PC-3 (cell line): ENCODE measurements at regions not wholly inside any gene's neighbourhood (a gene's known extent, or its start where the extent isn't known, plus 50 kb on each side); places are given as distances from the start of the nearest gene placed in this dataset.

Experiments used
- ATAC-seq: fragments of 200-7000 bp; cut with Tn5 transposase; 2 replicates; pipeline ENCODE4 v1.9.1; 2020; ENCODE audit warnings: mild to moderate bottlenecking, moderate library complexity
- BruUV-seq: library from RNA; stranded (reverse); fragments of 400-500 nt; replicated peaks from 2 replicates; lab custom pipeline; 2021; lab: Mats Ljungman, UMichigan
- CTCF ChIA-PET: fragments of 300-600 bp; sonication (Branson Sonifier 250); formaldehyde crosslinking; loops from one replicate; lab custom pipeline; 2022; ENCODE audit warnings: antibody characterized with exemption; lab: Charles Lee
- POLR2A ChIA-PET: fragments of 300-600 bp; sonication (Branson Sonifier 250); formaldehyde crosslinking; loops from one replicate; lab custom pipeline; 2022; ENCODE audit warnings: antibody characterized with exemption; ENCODE audit not compliant: unreplicated experiment; lab: Charles Lee
- DNase-seq: peaks from one replicate; pipeline ENCODE4 v3.0.0-alpha.2; 2015
- H2AFZ ChIP-seq: fragments of 300-600 bp; sonication (generic); 2 replicates; pipeline ENCODE4 v1.6.0; 2016; ENCODE audit warnings: antibody characterized with exemption, low read length
- H3F3A ChIP-seq: fragments of 300-600 bp; sonication (generic); one replicate; pipeline ENCODE4 v1.6.0; 2017; ENCODE audit warnings: antibody characterized with exemption, low read length, control low read depth, mild to moderate bottlenecking; ENCODE audit not compliant: unreplicated experiment
- H3K27ac ChIP-seq: fragments of 300-600 bp; sonication (generic); 2 replicates; pipeline ENCODE4 v1.5.1; 2016; ENCODE audit warnings: mild to moderate bottlenecking, low read length
- H3K27me3 ChIP-seq: fragments of 300-600 bp; sonication (generic); 2 replicates; pipeline ENCODE4 v1.6.1; 2016; ENCODE audit warnings: low read length, mixed read lengths
- H3K36me3 ChIP-seq: fragments of 300-600 bp; sonication (generic); 2 replicates; pipeline ENCODE4 v1.6.1; 2016; ENCODE audit warnings: low read depth, mixed run types, low read length, mixed read lengths
- H3K4me1 ChIP-seq: fragments of 300-600 bp; sonication (generic); 2 replicates; pipeline ENCODE4 v1.5.1; 2016; ENCODE audit warnings: low read length; ENCODE audit not compliant: insufficient read depth
- H3K4me2 ChIP-seq: fragments of 300-600 bp; sonication (generic); 2 replicates; pipeline ENCODE4 v1.6.0; 2016; ENCODE audit warnings: low read length
- H3K4me3 ChIP-seq: fragments of 300-600 bp; sonication (generic); 2 replicates; pipeline ENCODE4 v1.5.1; 2016; ENCODE audit warnings: mild to moderate bottlenecking, low read length, mixed read lengths
- H3K79me2 ChIP-seq: fragments of 300-600 bp; sonication (generic); 2 replicates; pipeline ENCODE4 v1.6.1; 2017; ENCODE audit warnings: low read length, mixed read lengths
- H3K9ac ChIP-seq: fragments of 300-600 bp; sonication (generic); 2 replicates; pipeline ENCODE4 v1.6.0; 2016; ENCODE audit warnings: mild to moderate bottlenecking, low read length
- H3K9me2 ChIP-seq: fragments of 300-600 bp; sonication (generic); replicated peaks from 2 replicates; pipeline ENCODE4 v1.6.1; 2016; ENCODE audit warnings: mixed run types, low read length, mixed read lengths
- H3K9me3 ChIP-seq: fragments of 300-600 bp; sonication (generic); 2 replicates; pipeline ENCODE4 v1.6.1; 2016; ENCODE audit warnings: low read length, mixed read lengths
- H4K20me1 ChIP-seq: fragments of 300-600 bp; sonication (generic); 2 replicates; pipeline ENCODE4 v1.6.1; 2016; ENCODE audit warnings: low read length, mixed read lengths
- EZH2 ChIP-seq: fragments of 300-600 bp; sonication (generic); IDR thresholded peaks from one replicate; pipeline ENCODE4 v1.6.1; 2017; ENCODE audit warnings: antibody characterized with exemption, mild to moderate bottlenecking, low read length; ENCODE audit not compliant: unreplicated experiment
- EZH2phosphoT487 ChIP-seq: fragments of 300-600 bp; sonication (generic); IDR thresholded peaks from 2 replicates; pipeline ENCODE4 v1.6.1; 2018; ENCODE audit warnings: mild to moderate bottlenecking, antibody characterized with exemption, low read length, borderline replicate concordance
- intact Hi-C: fragments of 100-400 bp; cut with micrococcal nuclease; formaldehyde crosslinking; loops from 2 replicates; pipeline ENCODE4 v1.9.0; 2023
- TF ChIP-seq, protein P1 (sequence below): fragments of 300-600 bp; sonication (generic); conservative IDR thresholded peaks from 2 replicates; pipeline ENCODE4 v1.5.1; 2017; ENCODE audit warnings: antibody characterized with exemption, low read depth, mild to moderate bottlenecking, low read length

DNA sequence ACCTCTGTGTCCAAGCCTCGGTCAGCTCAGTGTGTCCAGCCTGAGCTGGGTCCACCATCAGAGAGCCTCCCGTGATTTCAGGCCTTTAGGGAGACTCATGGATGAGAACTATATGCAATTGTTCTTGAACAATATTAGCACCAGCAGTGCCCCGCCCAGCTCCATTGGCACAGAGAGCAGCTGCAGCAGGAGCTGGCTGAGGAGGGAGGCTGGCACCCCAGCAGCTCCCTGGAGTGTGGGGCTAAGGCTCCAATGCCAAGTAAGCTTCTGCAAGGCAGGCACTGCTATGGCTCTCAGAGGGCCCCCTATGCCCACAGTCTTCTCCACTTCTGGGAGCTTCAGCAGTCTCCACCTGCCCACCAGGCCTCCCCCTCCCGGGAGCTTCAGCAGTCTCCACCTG, 593.3 kb downstream of the MATN1 start:
- Histone ChIP-seq H3K9ac (no peak overlapping the region), H3K27ac (no peak overlapping the region), H2AFZ (no peak overlapping the region), H3F3A (no peaks in the 10 kb centered on the region), H3K27me3 (peaks cover 12% of the 10 kb centered on the region; the same call in 1 of the 2 replicates), H3K9me3 (no peaks in the 10 kb centered on the region), H3K4me2 (no peak overlapping the region), H4K20me1 (no peaks in the 10 kb centered on the region), H3K36me3 (no peaks in the 10 kb centered on the region), H3K79me2 (no peaks in the 10 kb centered on the region), H3K9me2 (no peaks in the 10 kb centered on the region), H3K4me3 (no peak overlapping the region), H3K4me1 (no peaks in the 10 kb centered on the region)
- intact Hi-C loops, result no loop called here
- ChIA-PET CTCF (no interaction called here), POLR2A (no interaction called here)
- BruUV-seq, result no TSS peak
- TF ChIP-seq, protein P1, sequence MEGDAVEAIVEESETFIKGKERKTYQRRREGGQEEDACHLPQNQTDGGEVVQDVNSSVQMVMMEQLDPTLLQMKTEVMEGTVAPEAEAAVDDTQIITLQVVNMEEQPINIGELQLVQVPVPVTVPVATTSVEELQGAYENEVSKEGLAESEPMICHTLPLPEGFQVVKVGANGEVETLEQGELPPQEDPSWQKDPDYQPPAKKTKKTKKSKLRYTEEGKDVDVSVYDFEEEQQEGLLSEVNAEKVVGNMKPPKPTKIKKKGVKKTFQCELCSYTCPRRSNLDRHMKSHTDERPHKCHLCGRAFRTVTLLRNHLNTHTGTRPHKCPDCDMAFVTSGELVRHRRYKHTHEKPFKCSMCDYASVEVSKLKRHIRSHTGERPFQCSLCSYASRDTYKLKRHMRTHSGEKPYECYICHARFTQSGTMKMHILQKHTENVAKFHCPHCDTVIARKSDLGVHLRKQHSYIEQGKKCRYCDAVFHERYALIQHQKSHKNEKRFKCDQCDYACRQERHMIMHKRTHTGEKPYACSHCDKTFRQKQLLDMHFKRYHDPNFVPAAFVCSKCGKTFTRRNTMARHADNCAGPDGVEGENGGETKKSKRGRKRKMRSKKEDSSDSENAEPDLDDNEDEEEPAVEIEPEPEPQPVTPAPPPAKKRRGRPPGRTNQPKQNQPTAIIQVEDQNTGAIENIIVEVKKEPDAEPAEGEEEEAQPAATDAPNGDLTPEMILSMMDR, result no peak
- TF ChIP-seq EZH2 (no peak), EZH2phosphoT487 (no peak)
- DNase-seq, result no peak
- ATAC-seq, result no peak

DNA sequence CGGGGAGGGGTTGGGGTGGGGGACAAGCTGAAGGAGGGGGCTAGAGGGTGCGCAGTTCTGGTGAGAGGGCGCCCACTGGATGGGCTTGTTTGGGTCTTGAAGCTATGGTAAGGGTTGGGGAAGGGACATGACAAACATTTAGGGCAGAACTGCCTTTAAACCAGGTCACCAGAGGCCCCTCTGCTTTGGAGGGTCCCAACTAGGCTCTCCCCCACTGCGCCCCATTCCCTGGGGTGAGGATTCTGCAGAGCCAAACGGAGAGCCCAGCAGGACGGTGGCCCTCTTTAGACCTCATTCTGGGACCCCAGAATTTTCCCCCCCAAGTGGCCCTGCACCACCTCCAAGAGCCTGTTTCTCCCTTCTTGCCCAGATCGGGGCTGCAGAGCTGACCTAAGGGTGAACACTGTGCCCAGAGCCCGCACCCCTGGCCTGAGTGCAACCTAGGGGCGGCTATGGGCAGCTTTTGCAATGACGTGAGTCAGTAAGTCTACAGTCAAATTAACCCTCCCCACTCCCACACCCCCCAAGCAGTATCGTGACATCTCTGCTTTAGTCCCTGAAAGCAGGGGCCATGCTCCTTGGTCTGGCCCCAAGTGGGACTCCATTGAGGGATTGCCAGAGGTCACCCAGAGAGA, 593.8 kb downstream of the MATN1 start:
- H3K9ac ChIP-seq, result no peak overlapping the region
- no peaks in the 10 kb centered on the region for H3K36me3 ChIP-seq
- no peak overlapping the region for H3K4me2 ChIP-seq
- no peak overlapping the region for H3K4me3 ChIP-seq
- no peaks in the 10 kb centered on the region for H3K79me2 ChIP-seq
- no peak overlapping the region for H2AFZ ChIP-seq
- ChIA-PET POLR2A (no interaction called here), CTCF (no interaction called here)
- H3K4me1 ChIP-seq, result no peaks in the 10 kb centered on the region
- no peak for DNase-seq
- TF ChIP-seq EZH2phosphoT487, result no peak
- TF ChIP-seq, protein P1, result no peak
- no peak for TF ChIP-seq EZH2
- H3K27me3 ChIP-seq, result peaks cover 12% of the 10 kb centered on the region; the same call in 1 of the 2 replicates
- no peaks in the 10 kb centered on the region for H3F3A ChIP-seq
- no peaks in the 10 kb centered on the region for H3K9me3 ChIP-seq
- no peaks in the 10 kb centered on the region for H4K20me1 ChIP-seq
- H3K9me2 ChIP-seq, result no peaks in the 10 kb centered on the region
- no peak overlapping the region for H3K27ac ChIP-seq
- intact Hi-C loops, result no loop called here
- no peak for ATAC-seq
- no TSS peak for BruUV-seq

DNA sequence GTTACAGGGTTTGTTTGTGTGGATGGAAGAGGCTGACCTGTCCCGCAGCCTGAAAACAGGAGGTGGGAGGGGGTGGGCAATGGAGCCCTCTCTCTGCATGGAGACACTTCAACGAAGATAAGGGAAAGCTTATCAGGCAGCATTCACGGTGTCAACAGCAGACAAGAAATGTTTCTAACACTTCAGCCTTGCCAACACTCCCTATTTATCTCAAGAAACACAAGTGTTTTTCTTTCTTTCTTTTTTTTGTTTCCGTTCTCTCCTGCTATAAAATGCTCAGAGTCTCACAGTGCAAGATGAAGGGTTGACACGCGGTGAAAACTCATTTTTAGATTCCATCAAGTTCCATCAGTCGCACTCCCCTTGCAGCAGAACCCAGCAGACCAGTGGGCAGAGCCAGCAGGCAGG, 594.4 kb downstream of the MATN1 start:
- ChIA-PET POLR2A (no interaction called here), CTCF (no interaction called here)
- ATAC-seq, result no peak
- no peak for DNase-seq
- no peak overlapping the region for H3K27ac ChIP-seq
- intact Hi-C loops, result no loop called here
- TF ChIP-seq, protein P1, result no peak
- TF ChIP-seq EZH2, result no peak
- TF ChIP-seq EZH2phosphoT487, result no peak
- no peaks in the 10 kb centered on the region for H3K9me3 ChIP-seq
- peaks cover 12% of the 10 kb centered on the region; the same call in 1 of the 2 replicates for H3K27me3 ChIP-seq
- no peak overlapping the region for H3K4me3 ChIP-seq
- no peaks in the 10 kb centered on the region for H3K4me1 ChIP-seq
- no TSS peak for BruUV-seq
- no peaks in the 10 kb centered on the region for H3K36me3 ChIP-seq
- no peaks in the 10 kb centered on the region for H3F3A ChIP-seq
- no peak overlapping the region for H2AFZ ChIP-seq
- no peak overlapping the region for H3K4me2 ChIP-seq
- no peak overlapping the region for H3K9ac ChIP-seq
- H3K9me2 ChIP-seq, result no peaks in the 10 kb centered on the region
- H3K79me2 ChIP-seq, result no peaks in the 10 kb centered on the region
- H4K20me1 ChIP-seq, result no peaks in the 10 kb centered on the region
